C1 segment of cervical spinal cord (tissue), 14 donors: ENCODE measurements at regions not wholly inside any gene's neighbourhood (a gene's known extent, or its start where the extent isn't known, plus 50 kb on each side); places are given as distances from the start of the nearest gene placed in this dataset.

ENCODE experiments used
- DNase-seq, 14 donors: peaks; one replicate each; lab custom pipeline; 2025; lab: John Stamatoyannopoulos, UW

GRCh38 chr2:198809976-198810375 lies 647.8 kb downstream of the SATB2 start:
- no peak for DNase-seq

GRCh38 chr2:198807131-198807530 lies 650.6 kb downstream of the SATB2 start:
- no peak for DNase-seq

GRCh38 chr2:198795419-198795818 lies 662.3 kb downstream of the SATB2 start:
- DNase-seq, result no peak

GRCh38 chr2:198791623-198792022 lies 666.1 kb downstream of the SATB2 start:
- no peak for DNase-seq

- DNase-seq, result no peak
Measured at GRCh38 chr2:198788676-198789075, 669.1 kb downstream of the SATB2 start.

GRCh38 chr2:198782734-198783133 lies 675.0 kb downstream of the SATB2 start:
- no peak for DNase-seq

- no peak for DNase-seq
Measured at GRCh38 chr2:198776616-198777406, 680.9 kb downstream of the SATB2 start.

- no peak for DNase-seq
Measured at GRCh38 chr2:198775737-198776136, 682.0 kb downstream of the SATB2 start.

GRCh38 chr2:198774576-198774975 lies 683.2 kb downstream of the SATB2 start:
- DNase-seq, result no peak

- DNase-seq, result no peak
Measured at GRCh38 chr2:198767694-198768093, 690.0 kb downstream of the SATB2 start.

GRCh38 chr2:198763793-198764192 lies 693.9 kb downstream of the SATB2 start:
- DNase-seq, result no peak

GRCh38 chr2:198762441-198762840 lies 695.3 kb downstream of the SATB2 start:
- no peak for DNase-seq

- no peak for DNase-seq
Measured at GRCh38 chr2:198757069-198757468, 700.7 kb downstream of the SATB2 start.

- no peak for DNase-seq
Measured at GRCh38 chr2:198756166-198756565, 701.6 kb downstream of the SATB2 start.

GRCh38 chr2:198753101-198753500 lies 704.6 kb downstream of the SATB2 start:
- no peak for DNase-seq

GRCh38 chr2:198749364-198749763 lies 708.4 kb downstream of the SATB2 start:
- no peak for DNase-seq

GRCh38 chr2:198731842-198732399 lies 725.8 kb downstream of the SATB2 start:
- DNase-seq, result no peak

GRCh38 chr2:198720266-198720665 lies 737.5 kb downstream of the SATB2 start:
- no peak for DNase-seq

- no peak for DNase-seq
Measured at GRCh38 chr2:198717451-198717850, 740.3 kb downstream of the SATB2 start.

GRCh38 chr2:198715302-198715835 lies 742.4 kb downstream of the SATB2 start:
- no peak for DNase-seq

GRCh38 chr2:198712485-198712884 lies 745.3 kb downstream of the SATB2 start:
- DNase-seq, result no peak

- no peak for DNase-seq
Measured at GRCh38 chr2:198711484-198711883, 746.3 kb downstream of the SATB2 start.

- DNase-seq, result no peak
Measured at GRCh38 chr2:198710562-198710961, 747.2 kb downstream of the SATB2 start.
